GM13976 (cell line): ENCODE measurements at regions not wholly inside any gene's neighbourhood (a gene's known extent, or its start where the extent isn't known, plus 50 kb on each side); places are given as distances from the start of the nearest gene placed in this dataset.
"Not testable (repeated sequence)": the region's sequence is repeated elsewhere in the genome, so short reads cannot be mapped to it uniquely, and the experiment has no call there.

Experiments used
- DNase-seq: peaks from one replicate; pipeline ENCODE4 v3.0.0; 2012; ENCODE audit warnings: low spot score
- CTCF ChIP-seq: IDR thresholded peaks from 2 replicates; pipeline ENCODE4 v1.5.1; 2012; ENCODE audit warnings: borderline replicate concordance, mild to moderate bottlenecking; ENCODE audit not compliant: insufficient read depth; ENCODE audit errors: extremely low read depth, missing control alignments, control extremely low read depth
- in situ Hi-C: fragments of 300-500 bp; cut with MboI; formaldehyde crosslinking; loops from one replicate; pipeline ENCODE4 v1.12.0; 2022; ENCODE audit warnings: low sequenced_read_pairs, mixed read lengths, inconsistent platforms; ENCODE audit not compliant: unreplicated experiment

DNA sequence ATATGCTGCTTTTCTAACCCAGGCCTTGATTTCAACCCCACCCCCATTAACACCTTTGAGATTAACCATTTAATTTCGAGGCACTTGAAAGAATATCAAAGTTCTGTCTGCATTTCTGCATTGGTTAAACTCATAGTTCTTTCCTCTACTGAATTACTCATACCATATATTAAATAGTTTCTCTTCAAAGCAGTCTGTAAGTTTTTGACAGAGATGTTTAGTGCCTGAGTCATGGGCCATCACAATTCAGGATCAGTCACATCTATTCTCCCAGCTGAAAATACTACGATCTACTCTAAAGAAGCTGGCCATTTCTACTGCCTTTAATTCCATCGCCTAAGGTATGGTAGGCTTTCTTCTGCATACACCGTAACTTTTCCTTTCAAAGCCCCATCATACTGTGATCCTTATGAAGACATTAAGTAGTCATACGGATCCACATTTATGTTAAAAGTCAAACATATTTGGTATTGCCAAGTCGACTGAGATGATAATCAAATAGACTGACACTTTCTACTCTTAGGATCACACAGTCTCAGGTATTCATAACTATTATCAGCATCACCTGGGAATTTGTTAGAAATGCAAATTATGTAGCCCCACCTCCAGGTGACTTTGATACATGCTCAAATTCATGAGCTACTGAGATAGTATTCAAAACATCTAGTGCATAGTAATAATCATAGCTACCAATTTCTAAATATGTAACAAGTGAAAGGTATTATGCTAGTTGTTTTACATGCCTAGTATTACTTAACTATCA is 489.4 kb upstream of the IL12A start:
- in situ Hi-C loops, result no loop called here
- TF ChIP-seq CTCF, result no peak
- DNase-seq, result no peak

DNA sequence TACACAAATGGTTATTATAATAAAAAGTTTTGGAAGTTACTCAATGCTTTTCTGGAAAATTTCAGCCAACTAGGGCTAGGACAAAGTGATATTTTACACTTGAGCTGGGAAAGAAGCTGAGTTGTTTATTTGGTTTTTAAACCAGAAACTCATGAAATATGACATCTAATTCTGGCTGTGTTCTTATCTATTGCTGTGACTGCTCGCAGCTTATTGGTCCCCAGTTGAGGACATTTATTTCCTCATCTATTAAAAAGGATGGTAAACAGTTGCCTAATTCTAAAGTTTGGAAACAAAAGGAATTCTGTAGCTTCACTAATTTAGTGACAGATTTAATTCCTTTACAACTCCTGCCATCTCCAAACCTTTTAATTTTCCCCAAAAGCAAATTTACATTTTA is 487.6 kb upstream of the IL12A start:
- no peak for DNase-seq
- in situ Hi-C loops, result no loop called here
- TF ChIP-seq CTCF, result no peak

DNA sequence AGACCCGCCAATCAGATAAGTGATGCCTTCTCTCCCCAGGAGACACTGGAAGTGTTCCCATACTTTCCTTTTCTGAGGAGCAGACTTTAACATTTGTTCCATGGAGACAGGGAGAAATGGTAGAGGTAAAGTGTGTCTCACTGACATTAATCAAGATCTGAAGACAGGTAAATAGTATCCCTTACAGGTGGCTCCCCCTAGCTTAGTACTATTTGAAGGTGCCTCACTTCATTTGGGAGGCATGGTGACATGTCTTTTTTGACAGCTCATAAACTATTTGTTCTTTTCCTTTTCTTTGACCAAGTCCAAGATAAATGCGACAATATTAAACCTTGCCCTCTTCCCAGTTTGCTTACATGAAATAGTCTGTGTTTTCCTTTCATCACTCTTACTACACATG is 485.6 kb upstream of the IL12A start:
- DNase-seq, result no peak
- in situ Hi-C loops, result no loop called here

GRCh38 chr3:159510988-159511387 is 477.6 kb upstream of the IL12A start:
- DNase-seq, in situ Hi-C loops: not testable (repeated sequence)

More for the DNA sequence above, 485.6 kb upstream of the IL12A start:
- TF ChIP-seq CTCF, result no peak

DNA sequence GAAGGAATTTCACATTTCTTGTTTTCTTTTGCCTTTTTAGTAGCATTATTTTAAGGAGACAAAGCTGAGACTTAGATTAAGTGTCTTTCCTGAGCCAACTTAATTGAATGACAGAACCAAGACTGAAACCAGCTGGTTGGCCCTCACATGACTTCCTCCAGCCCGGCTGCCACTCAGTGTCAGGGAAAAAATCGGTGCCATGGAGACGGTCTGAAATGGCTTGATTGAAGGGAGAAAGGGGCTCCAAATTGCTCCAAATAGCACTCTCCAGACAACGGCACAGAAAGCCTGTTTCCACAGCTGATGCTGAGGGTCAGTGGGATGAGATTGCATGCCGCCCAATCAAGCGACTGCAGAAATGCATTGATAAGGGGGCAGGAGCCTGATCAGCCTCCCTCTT is 475.2 kb upstream of the IL12A start:
- TF ChIP-seq CTCF, result no peak
- DNase-seq, result no peak
- in situ Hi-C loops, result no loop called here

GRCh38 chr3:159513867-159514380 is 474.7 kb upstream of the IL12A start:
- no peak for DNase-seq
- in situ Hi-C loops, result no loop called here
- TF ChIP-seq CTCF, result no peak

DNA sequence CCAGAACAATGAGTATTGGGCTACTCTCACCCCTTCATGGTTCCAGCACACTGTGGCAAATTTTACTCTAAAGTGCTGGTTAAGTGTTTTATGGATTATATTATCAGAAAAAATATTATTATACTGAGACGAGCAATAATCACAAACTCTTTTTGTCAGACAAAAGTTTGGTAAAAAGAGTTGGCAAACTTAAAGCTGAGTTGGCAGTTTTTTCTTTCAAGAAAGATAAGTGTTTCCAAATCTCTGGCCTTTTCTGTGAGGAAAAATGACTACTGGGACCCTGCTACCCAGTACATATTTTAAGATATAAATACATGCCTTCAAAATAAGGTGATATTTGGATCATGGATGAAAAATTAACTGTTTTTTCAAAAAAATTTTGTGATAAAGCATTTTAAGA is 471.5 kb upstream of the IL12A start:
- in situ Hi-C loops, result no loop called here

More for the DNA sequence above, 471.5 kb upstream of the IL12A start:
- no peak for DNase-seq
- TF ChIP-seq CTCF, result no peak
